ENCODE measurements at regions not wholly inside any gene's neighbourhood (a gene's known extent, or its start where the extent isn't known, plus 50 kb on each side); places are given as distances from the start of the nearest gene placed in this dataset.

DNA sequence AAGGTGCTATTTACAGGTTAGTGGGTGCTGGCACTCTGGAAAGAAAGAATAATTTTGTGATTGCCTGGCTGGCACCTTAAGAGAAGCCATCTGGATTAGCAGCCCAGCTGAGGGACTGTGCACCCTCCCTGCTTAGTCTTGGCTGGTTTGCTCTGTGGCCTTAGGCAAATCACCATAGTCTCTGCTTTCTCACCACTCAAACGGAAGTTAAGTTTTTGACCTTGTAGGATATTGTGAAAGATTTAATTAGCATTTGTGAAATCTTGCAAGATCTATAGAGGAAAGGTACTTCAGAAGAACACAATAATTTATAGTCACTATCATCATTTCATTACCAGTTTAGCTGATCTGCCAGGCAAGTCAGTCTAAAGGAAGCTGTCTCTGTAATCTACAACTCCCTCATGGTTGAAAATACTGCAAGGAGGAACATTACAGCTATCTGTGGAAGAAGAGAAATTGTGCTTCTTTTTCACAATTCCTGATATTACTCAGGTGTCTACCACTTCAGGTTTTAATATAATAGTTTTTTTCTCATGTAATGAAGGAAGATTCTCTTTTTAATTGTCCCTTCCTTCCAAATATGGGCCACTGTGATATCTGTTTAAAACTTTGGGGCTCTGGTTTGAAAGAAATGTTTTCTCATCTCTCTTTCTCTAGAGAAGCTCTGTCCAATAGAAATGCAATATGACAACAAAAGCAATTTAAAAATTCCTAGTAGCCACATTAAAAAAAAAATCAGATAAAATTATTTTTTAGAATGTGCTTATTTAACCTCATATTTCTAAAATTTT lies 219.6 kb downstream of the PTEN start:
- H3K14ac ChIP-seq (ENCODE audit: insufficient read length): no peak overlapping the region
- no peaks in the 10 kb centered on the region for H3K36me3 ChIP-seq (ENCODE audit: control insufficient read depth in 2 of 4, insufficient read depth in 4 of 4, low read length in 3 of 4)
- no peak overlapping the region for H3K56ac ChIP-seq (replicated peaks; ENCODE audit: insufficient read length, low read depth, low read length)
- POLR2A ChIA-PET (ENCODE audit: partially characterized antibody): no interaction called here
- no peak for DNase-seq (ENCODE audit: low read depth in 1 of 2, low spot score in 2 of 2)
- H3K4me2 ChIP-seq (ENCODE audit: insufficient read depth in 1 of 2, low read depth in 2 of 2, low read length in 2 of 2): no peak overlapping the region
- no peak overlapping the region for H2BK120ac ChIP-seq (replicated peaks; ENCODE audit: low read depth, low read length)
- no peak overlapping the region for H2BK12ac ChIP-seq (ENCODE audit: low read depth, low read length)
- H2AFZ ChIP-seq (ENCODE audit: low read length): 0 out of 2 replicates have a peak overlapping the region, but pooled peaks have one; percentile 77
- CTCF ChIA-PET (ENCODE audit: partially characterized antibody): no interaction called here
- H3K9ac ChIP-seq (replicated peaks in 1 of 4; ENCODE audit: extremely low read depth in 1 of 4, low read depth in 3 of 4, low read length in 3 of 4): no peak overlapping the region
- H3K23ac ChIP-seq (ENCODE audit: insufficient read length): no peak overlapping the region
- no peaks in the 10 kb centered on the region for H3K79me1 ChIP-seq (ENCODE audit: low read depth, low read length)
- no peaks in the 10 kb centered on the region for H3K23me2 ChIP-seq (ENCODE audit: low read depth, low read length)
- WGBS, 2 experiments (ENCODE audit: extremely low coverage in 1 of 2, insufficient coverage in 1 of 2, insufficient read length in 1 of 2, insufficient replicate concordance in 2 of 2, low coverage in 1 of 2, low lambda C conversion rate in 2 of 2, missing lambda C conversion rate in 1 of 2): 75% methylated on average over 1 of the region's 1 CpG; no CpG with 5 or more reads in 1 of the 2 experiments
- H3K4ac ChIP-seq (replicated peaks; ENCODE audit: insufficient read length, low read depth, low read length): no peak overlapping the region
- H4K91ac ChIP-seq (replicated peaks; ENCODE audit: insufficient read length, low read length): no peak overlapping the region
- H3K27me3 ChIP-seq (replicated peaks in 1 of 4; ENCODE audit: control insufficient read depth in 3 of 4, extremely low read depth in 1 of 4, insufficient read depth in 3 of 4, low read length in 3 of 4): no peaks in the 10 kb centered on the region
- H4K20me1 ChIP-seq (replicated peaks in 1 of 2; ENCODE audit: control insufficient read depth in 1 of 2, insufficient read depth in 2 of 2, low read length in 2 of 2): no peaks in the 10 kb centered on the region
- H2AK5ac ChIP-seq (ENCODE audit: low read depth, low read length): no peak overlapping the region
- H3K4me1 ChIP-seq (replicated peaks in 1 of 4; ENCODE audit: control insufficient read depth in 3 of 4, insufficient read depth in 4 of 4, low read length in 3 of 4): peaks cover 0 to 3% (median 0%) of the 10 kb centered on the region in 4 experiments; a peak in 1 of 7 replicates
- TF ChIP-seq SRF (IDR thresholded peaks at IDR 0.05; ENCODE audit: low read depth, low read length): no peak
- TF ChIP-seq POU5F1 (IDR thresholded peaks at IDR 0.05; ENCODE audit: low read depth, low read length): no peak
- TF ChIP-seq, protein P1, sequence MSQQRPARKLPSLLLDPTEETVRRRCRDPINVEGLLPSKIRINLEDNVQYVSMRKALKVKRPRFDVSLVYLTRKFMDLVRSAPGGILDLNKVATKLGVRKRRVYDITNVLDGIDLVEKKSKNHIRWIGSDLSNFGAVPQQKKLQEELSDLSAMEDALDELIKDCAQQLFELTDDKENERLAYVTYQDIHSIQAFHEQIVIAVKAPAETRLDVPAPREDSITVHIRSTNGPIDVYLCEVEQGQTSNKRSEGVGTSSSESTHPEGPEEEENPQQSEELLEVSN (IDR thresholded peaks at IDR 0.05): no peak
- no peak overlapping the region for H2BK15ac ChIP-seq (ENCODE audit: low read length)
- no peak overlapping the region for H4K5ac ChIP-seq (ENCODE audit: insufficient read length, low read depth, low read length)
- H3K18ac ChIP-seq (ENCODE audit: extremely low read depth, low read length): no peak overlapping the region
- H3K9me3 ChIP-seq (ENCODE audit: insufficient read depth in 2 of 2, low read depth in 1 of 2, low read length in 1 of 2): no peaks in the 10 kb centered on the region
- H3K79me2 ChIP-seq (ENCODE audit: control insufficient read depth in 1 of 2, insufficient read depth in 2 of 2, low read length in 2 of 2): no peaks in the 10 kb centered on the region
- no peak overlapping the region for H3K27ac ChIP-seq (ENCODE audit: low read depth, low read length)
- H3K4me3 ChIP-seq (ENCODE audit: extremely low read depth in 1 of 4, insufficient read depth in 2 of 4, low read depth in 3 of 4, low read length in 4 of 4): no peak overlapping the region
- no peak for FAIRE-seq
- H4K8ac ChIP-seq (ENCODE audit: extremely low read depth, insufficient read depth, low read length): no peak overlapping the region
- H2BK5ac ChIP-seq (ENCODE audit: low read depth, low read length): no peak overlapping the region
- H2BK20ac ChIP-seq (ENCODE audit: low read length): no peak overlapping the region

Measured in H1 (cell line).